ENCODE measurements at regions not wholly inside any gene's neighbourhood (a gene's known extent, or its start where the extent isn't known, plus 50 kb on each side); places are given as distances from the start of the nearest gene placed in this dataset.

GRCh38 chr11:27287205-27287604 lies 75.8 kb downstream of the CCDC34 start:
- Histone ChIP-seq H3K4me3 (no peak overlapping the region), H3K27ac (no peak overlapping the region)

DNA sequence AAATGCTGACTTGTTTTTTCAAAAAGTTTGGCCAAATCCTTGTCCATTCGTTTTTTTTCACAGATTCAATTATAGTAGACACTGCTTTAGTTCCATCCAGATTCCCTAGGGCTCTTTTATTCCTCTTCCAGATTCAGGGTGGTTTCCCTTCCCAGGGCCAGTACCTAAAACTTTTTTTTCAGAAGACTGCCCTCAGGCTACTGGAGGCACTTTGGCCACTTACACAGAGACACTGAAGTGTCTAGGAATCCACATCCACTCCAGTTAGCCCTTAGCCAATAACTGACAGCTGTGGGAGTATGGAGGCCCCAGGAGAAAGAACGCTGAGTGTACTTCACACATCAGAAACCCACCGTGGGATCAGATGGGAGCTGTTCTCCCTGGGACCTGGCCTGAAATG lies 77.3 kb downstream of the CCDC34 start:
- Histone ChIP-seq H3K27ac (no peak overlapping the region), H3K4me3 (no peak overlapping the region)

DNA sequence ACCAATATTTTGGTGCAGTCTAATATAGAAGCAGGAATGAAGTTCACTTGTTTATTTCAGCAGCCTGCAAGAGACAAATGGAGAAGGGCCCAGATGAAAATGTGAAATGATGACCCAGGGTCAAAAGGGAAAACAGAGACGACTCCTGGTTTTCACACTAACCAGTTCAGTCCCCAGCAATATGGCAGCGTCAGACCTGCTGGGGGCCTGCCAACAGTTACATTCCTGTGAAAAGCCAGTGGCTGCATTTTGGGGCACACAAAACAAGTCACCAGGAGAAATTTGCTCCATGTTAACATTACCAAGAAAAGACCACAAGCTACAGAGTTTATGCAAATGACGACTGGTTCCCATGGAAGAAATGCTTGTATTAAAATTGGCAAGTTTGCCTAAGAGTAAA lies 80.2 kb downstream of the CCDC34 start:
- H3K27ac ChIP-seq = no peak overlapping the region
- no peak overlapping the region for H3K4me3 ChIP-seq

GRCh38 chr11:27281740-27282590 lies 81.0 kb downstream of the CCDC34 start:
- no peak overlapping the region for H3K4me3 ChIP-seq
- peak overlapping the region in 2 of 21 experiments; percentile 14 to 29 for H3K27ac ChIP-seq

DNA sequence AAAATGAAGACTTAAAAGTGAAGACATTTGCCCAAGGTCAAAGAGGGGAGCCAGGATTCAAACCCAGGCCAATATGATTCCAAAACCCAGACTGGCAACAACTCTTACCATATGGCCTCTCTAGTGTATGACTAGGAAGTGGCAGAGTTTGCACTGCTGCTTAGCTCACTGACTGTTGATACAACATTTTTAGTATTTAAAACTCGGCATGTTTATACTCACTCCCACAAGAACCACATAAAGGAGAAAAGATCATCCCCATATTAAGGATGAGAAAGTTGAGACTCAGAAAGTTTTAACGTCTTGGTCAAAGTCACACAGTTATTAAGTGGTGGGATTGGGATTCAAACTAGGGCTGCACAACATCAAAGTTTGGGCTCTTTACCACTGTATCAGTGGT lies 81.7 kb downstream of the CCDC34 start:
- H3K4me3 ChIP-seq = no peak overlapping the region
- H3K27ac ChIP-seq = peak overlapping the region in 2 of 21 experiments; percentile 14 to 29

- Histone ChIP-seq H3K27ac (no peak overlapping the region), H3K4me3 (no peak overlapping the region)
Observed at GRCh38 chr11:27280140-27280539, 82.9 kb downstream of the CCDC34 start.

- Histone ChIP-seq H3K4me3 (no peak overlapping the region), H3K27ac (no peak overlapping the region)
Observed at GRCh38 chr11:27279460-27279859, 83.6 kb downstream of the CCDC34 start.

GRCh38 chr11:27277843-27278242 lies 85.2 kb downstream of the CCDC34 start:
- no peak overlapping the region for H3K27ac ChIP-seq

DNA sequence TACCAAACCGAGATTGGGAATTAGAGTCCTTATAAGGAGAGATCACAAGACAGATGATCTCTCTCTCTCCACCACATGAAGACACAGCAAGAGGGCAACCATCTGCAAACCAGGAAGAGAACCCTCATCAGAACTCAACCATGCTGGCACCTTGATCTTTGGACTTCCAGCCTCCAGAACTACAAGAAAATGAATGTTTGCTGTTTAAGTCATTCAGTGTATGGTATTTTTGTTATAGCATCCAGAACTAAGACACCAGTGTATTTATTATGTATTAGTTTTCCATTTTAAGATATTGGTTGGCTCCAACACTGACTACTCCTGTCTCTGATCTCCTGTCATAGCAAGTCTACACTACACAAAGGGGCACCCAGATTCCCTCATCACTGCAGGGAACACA lies 86.9 kb downstream of the CCDC34 start:
- Histone ChIP-seq H3K27ac (no peak overlapping the region), H3K4me3 (no peak overlapping the region)

More at GRCh38 chr11:27277843-27278242, 85.2 kb downstream of the CCDC34 start:
- H3K4me3 ChIP-seq = no peak overlapping the region

GRCh38 chr11:27274854-27275395 lies 88.1 kb downstream of the CCDC34 start:
- Histone ChIP-seq H3K4me3 (no peak overlapping the region), H3K27ac (no peak overlapping the region)

DNA sequence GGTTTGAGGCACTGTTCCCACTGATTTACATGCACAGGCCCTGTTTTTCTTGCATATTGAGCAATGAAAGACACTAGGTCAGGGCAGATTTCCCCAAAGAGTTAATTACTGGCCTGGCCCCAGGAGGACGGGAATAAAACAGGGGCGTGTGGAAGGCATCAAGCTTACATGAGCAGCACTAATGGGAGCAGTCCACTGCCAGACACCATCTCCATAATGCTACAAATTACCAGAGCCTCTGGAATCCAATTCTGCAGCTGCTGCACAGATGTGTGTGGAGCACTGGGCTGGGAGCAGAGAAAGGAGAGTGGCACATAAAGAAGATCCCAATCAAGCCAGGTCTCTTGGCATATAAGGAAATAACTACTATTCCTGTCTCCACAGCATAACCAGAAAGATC lies 96.9 kb downstream of the CCDC34 start:
- Histone ChIP-seq H3K4me3 (no peak overlapping the region), H3K27ac (no peak overlapping the region)

DNA sequence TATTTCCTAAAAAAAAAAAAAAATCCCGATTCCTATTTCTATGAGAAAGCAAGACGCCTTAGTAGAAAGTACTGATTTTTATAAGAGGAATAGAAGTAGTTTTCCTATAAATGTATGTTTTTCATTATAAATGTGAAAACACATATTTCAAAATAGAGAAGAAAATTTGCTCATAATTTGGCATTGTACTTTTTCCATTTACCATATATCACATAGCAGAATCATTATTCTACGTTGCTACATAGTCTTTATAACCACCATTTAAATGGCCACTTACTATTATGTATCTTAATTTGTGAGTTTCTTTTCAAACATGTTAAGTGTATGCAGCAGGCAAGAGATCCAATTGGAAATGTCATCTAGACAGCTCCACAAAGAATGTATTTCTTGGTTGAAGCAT lies 99.0 kb downstream of the CCDC34 start:
- Histone ChIP-seq H3K27ac (no peak overlapping the region), H3K4me3 (no peak overlapping the region)

DNA sequence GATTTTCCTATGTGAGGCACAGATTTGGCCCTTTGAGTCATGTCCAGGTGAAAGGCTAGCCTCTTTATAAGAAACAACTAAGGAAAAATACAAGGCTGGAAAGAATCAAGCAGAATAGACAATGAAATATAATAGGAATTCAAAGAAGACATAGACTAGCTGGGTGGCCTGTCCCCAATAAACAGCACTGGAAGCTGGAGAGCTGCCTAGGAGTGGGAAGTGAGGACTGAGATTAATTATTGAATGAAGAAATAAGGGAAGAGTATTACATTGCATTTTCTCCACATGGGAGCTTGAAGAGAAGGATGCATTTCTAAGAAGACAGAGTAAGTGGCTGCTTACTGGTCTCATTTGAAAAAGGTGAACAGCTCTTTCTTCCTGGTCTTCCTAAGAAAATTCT lies 100.0 kb downstream of the CCDC34 start:
- Histone ChIP-seq H3K4me3 (no peak overlapping the region), H3K27ac (peak overlapping the region in 1 of 21 experiments; percentile 0)

GRCh38 chr11:27255447-27255828 lies 107.6 kb downstream of the CCDC34 start:
- no peak overlapping the region for H3K4me3 ChIP-seq
- peak overlapping the region in 3 of 21 experiments; percentile 10 to 77 (median 19) for H3K27ac ChIP-seq

GRCh38 chr11:27254744-27255446 lies 108.1 kb downstream of the CCDC34 start:
- H3K27ac ChIP-seq = peak overlapping the region in 5 of 21 experiments; percentile 4 to 77 (median 35)
- no peak overlapping the region for H3K4me3 ChIP-seq

DNA sequence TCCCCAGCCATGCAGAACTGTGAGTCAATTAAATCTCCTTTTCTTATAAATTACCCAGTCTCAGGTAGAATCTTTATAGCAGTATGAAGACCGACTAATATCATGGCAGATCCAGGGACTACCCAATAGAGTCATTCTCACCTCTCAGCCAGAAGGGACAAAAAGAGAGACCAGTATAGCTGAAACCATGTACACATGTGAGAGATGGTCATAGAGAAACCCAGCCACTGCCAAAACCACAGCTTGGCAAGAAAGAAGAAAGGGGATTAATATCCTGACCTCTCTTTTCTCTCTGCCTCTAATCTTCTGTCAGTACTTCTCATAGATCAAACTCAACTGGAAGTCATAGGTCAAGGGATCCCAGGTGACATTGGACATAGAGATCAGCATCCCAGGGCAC lies 109.8 kb downstream of the CCDC34 start:
- Histone ChIP-seq H3K27ac (peak overlapping the region in 2 of 21 experiments; percentile 8 to 77), H3K4me3 (no peak overlapping the region)

- Histone ChIP-seq H3K27ac (no peak overlapping the region), H3K4me3 (no peak overlapping the region)
Observed at GRCh38 chr11:27250867-27251665, 111.9 kb downstream of the CCDC34 start.

GRCh38 chr11:27248576-27249509 lies 114.2 kb downstream of the CCDC34 start:
- Histone ChIP-seq H3K4me3 (no peak overlapping the region), H3K27ac (peak overlapping the region in 7 of 21 experiments; percentile 22 to 67 (median 36))

DNA sequence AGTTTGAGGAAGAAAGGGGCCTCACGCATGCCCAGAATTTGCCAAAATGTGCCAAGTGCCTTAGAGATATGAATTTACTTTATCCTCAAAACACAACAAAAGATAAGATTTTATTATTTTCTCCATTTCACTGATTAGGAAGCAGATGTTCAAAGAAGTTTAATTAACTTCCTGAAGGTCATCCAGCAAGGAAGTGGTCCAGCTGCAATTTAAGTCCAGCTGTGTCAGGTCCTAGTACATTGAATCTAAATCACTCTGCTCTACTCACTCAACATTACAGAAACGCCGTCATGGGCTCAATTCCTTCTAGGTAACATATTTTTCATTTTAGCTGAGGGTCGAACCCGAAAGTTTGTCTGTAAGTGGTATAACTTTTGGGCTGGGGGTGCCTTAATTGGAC lies 115.4 kb downstream of the CCDC34 start:
- Histone ChIP-seq H3K4me3 (no peak overlapping the region), H3K27ac (peak overlapping the region in 1 of 21 experiments; percentile 13)
